HG03520 (cell line): ENCODE measurements at regions not wholly inside any gene's neighbourhood (a gene's known extent, or its start where the extent isn't known, plus 50 kb on each side); places are given as distances from the start of the nearest gene placed in this dataset.

Experiments used
- ATAC-seq: cut with Tn5 transposase; IDR thresholded peaks from one replicate; pipeline ENCODE4 v1.9.1; 2021; ENCODE audit warnings: mild to moderate bottlenecking, moderate library complexity; ENCODE audit not compliant: unreplicated experiment

GRCh38 chr2:145366341-145366740, 846.4 kb upstream of the ZEB2 start:
- no peak for ATAC-seq

GRCh38 chr2:145360129-145360790, 840.3 kb upstream of the ZEB2 start:
- ATAC-seq: no peak

GRCh38 chr2:145359561-145359960, 839.6 kb upstream of the ZEB2 start:
- ATAC-seq: no peak

GRCh38 chr2:145356056-145356455, 836.1 kb upstream of the ZEB2 start:
- ATAC-seq: no peak

GRCh38 chr2:145352484-145352883, 832.6 kb upstream of the ZEB2 start:
- ATAC-seq: no peak

- no peak for ATAC-seq
Observed at GRCh38 chr2:145351864-145352425, 832.0 kb upstream of the ZEB2 start.

GRCh38 chr2:145350011-145350410, 830.1 kb upstream of the ZEB2 start:
- ATAC-seq: no peak

- ATAC-seq: no peak
Observed at GRCh38 chr2:145344076-145344724, 824.3 kb upstream of the ZEB2 start.

GRCh38 chr2:145343287-145343686, 823.4 kb upstream of the ZEB2 start:
- no peak for ATAC-seq

- ATAC-seq: no peak
Observed at GRCh38 chr2:145341536-145341935, 821.6 kb upstream of the ZEB2 start.

- no peak for ATAC-seq
Observed at GRCh38 chr2:145339646-145340045, 819.7 kb upstream of the ZEB2 start.

GRCh38 chr2:145332210-145332898, 812.4 kb upstream of the ZEB2 start:
- no peak for ATAC-seq

- ATAC-seq: no peak
Observed at GRCh38 chr2:145329971-145330370, 810.1 kb upstream of the ZEB2 start.

GRCh38 chr2:145325485-145325884, 805.6 kb upstream of the ZEB2 start:
- no peak for ATAC-seq

- no peak for ATAC-seq
Observed at GRCh38 chr2:145324748-145325147, 804.8 kb upstream of the ZEB2 start.

GRCh38 chr2:145323512-145323911, 803.6 kb upstream of the ZEB2 start:
- ATAC-seq: no peak

GRCh38 chr2:145321344-145321743, 801.4 kb upstream of the ZEB2 start:
- ATAC-seq: no peak

- ATAC-seq: no peak
Observed at GRCh38 chr2:145316496-145316895, 796.6 kb upstream of the ZEB2 start.

- ATAC-seq: no peak
Observed at GRCh38 chr2:145315053-145315452, 795.1 kb upstream of the ZEB2 start.

- no peak for ATAC-seq
Observed at GRCh38 chr2:145314119-145314633, 794.3 kb upstream of the ZEB2 start.

GRCh38 chr2:145305889-145306288, 786.0 kb upstream of the ZEB2 start:
- ATAC-seq: no peak

GRCh38 chr2:145304501-145304900, 784.6 kb upstream of the ZEB2 start:
- no peak for ATAC-seq
